DND-41 (cell line): ENCODE measurements at regions not wholly inside any gene's neighbourhood (a gene's known extent, or its start where the extent isn't known, plus 50 kb on each side); places are given as distances from the start of the nearest gene placed in this dataset.

Source experiments
- ATAC-seq: fragments of 200-7000 bp; cut with Tn5 transposase; 3 replicates; pipeline ENCODE4 v1.9.1; 2021; ENCODE audit warnings: low read depth; ENCODE audit not compliant: insufficient read depth
- DNase-seq: peaks from one replicate; pipeline ENCODE4 v3.0.0-alpha.2; 2020
- H2AFZ ChIP-seq: 2 replicates; pipeline ENCODE4 v1.6.0; 2012; ENCODE audit warnings: low read depth, low read length
- H3K27ac ChIP-seq: 2 replicates; pipeline ENCODE4 v1.5.1; 2012; ENCODE audit warnings: low read length, inconsistent platforms
- H3K27me3 ChIP-seq: fragments of 200-600 bp; sonication (generic); 2 replicates; pipeline ENCODE4 v1.6.0; 2012; ENCODE audit warnings: low read length, mild to moderate bottlenecking, inconsistent platforms; ENCODE audit not compliant: insufficient read depth, poor library complexity
- H3K36me3 ChIP-seq: 2 replicates; pipeline ENCODE4 v1.5.1; 2012; ENCODE audit warnings: low read length, inconsistent platforms; ENCODE audit not compliant: insufficient read depth
- H3K4me1 ChIP-seq: 2 replicates; pipeline ENCODE4 v1.5.1; 2012; ENCODE audit warnings: mild to moderate bottlenecking, low read length; ENCODE audit not compliant: insufficient read depth
- H3K4me2 ChIP-seq: 2 replicates; pipeline ENCODE4 v1.6.0; 2012; ENCODE audit warnings: mild to moderate bottlenecking, moderate library complexity, low read length, inconsistent platforms; ENCODE audit not compliant: insufficient read depth
- H3K4me3 ChIP-seq, 2 experiments: fragments of 200-600 bp in 1 of 2; shearing (Covaris generic) in 1 of 2; 2 replicates each; pipeline ENCODE4 v1.5.1; 2012 to 2016; ENCODE audit warnings: inconsistent platforms in 2 of 2, low read length in 2 of 2, mild to moderate bottlenecking in 2 of 2, low read depth in 1 of 2, moderate library complexity in 1 of 2
- H3K79me2 ChIP-seq: 2 replicates; pipeline ENCODE4 v1.6.0; 2012; ENCODE audit warnings: low read length, inconsistent platforms; ENCODE audit not compliant: insufficient read depth
- H3K9ac ChIP-seq: 2 replicates; pipeline ENCODE4 v1.6.0; 2012; ENCODE audit warnings: low read depth, mild to moderate bottlenecking, inconsistent platforms, low read length, moderate library complexity
- H3K9me3 ChIP-seq: 2 replicates; pipeline ENCODE4 v1.5.1; 2012; ENCODE audit warnings: low read length, moderate library complexity, mild to moderate bottlenecking, inconsistent platforms; ENCODE audit not compliant: insufficient read depth, severe bottlenecking
- H4K20me1 ChIP-seq: 2 replicates; pipeline ENCODE4 v1.6.0; 2012; ENCODE audit warnings: low read length; ENCODE audit not compliant: insufficient read depth
- EZH2 ChIP-seq: IDR thresholded peaks from 3 replicates; pipeline ENCODE4 v1.6.1; 2012; ENCODE audit warnings: borderline replicate concordance, low read depth, mild to moderate bottlenecking, moderate library complexity, low read length, inconsistent platforms; ENCODE audit not compliant: severe bottlenecking
- TF ChIP-seq, protein P1 (sequence below): IDR thresholded peaks from 2 replicates; pipeline ENCODE4 v1.5.1; 2012; ENCODE audit warnings: borderline replicate concordance, low read length, moderate library complexity, mild to moderate bottlenecking; ENCODE audit not compliant: poor library complexity, severe bottlenecking; ENCODE audit errors: extremely low read depth

DNA sequence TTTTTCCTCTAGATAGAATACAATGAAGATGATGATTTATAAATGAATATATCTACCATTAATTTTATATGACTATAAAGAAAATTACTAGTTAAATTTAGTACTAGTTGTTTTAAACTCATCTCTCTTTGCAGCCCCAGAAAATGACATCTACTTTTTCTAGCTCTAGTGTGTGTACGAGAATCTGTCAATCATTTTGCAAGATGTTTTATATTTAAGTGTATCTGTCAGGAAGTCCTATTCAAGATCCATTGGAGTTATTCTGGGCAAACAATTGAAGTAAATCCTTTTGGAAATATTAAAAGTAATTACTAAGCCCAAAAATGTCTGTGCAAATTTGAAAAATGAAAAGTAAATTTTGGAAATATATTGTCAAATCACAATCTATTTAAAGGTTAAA, 144.3 kb upstream of the PCDH9 start:
- Histone ChIP-seq H3K79me2 (no peaks in the 10 kb centered on the region), H2AFZ (no peak overlapping the region), H3K4me2 (no peak overlapping the region), H3K27me3 (no peaks in the 10 kb centered on the region), H3K27ac (no peak overlapping the region), H3K36me3 (no peaks in the 10 kb centered on the region), H3K4me1 (no peaks in the 10 kb centered on the region), H3K9me3 (no peaks in the 10 kb centered on the region), H3K9ac (no peak overlapping the region), H4K20me1 (no peaks in the 10 kb centered on the region), H3K4me3 (no peak overlapping the region)
- ATAC-seq (no peak), DNase-seq (no peak)
- TF ChIP-seq, protein P1, sequence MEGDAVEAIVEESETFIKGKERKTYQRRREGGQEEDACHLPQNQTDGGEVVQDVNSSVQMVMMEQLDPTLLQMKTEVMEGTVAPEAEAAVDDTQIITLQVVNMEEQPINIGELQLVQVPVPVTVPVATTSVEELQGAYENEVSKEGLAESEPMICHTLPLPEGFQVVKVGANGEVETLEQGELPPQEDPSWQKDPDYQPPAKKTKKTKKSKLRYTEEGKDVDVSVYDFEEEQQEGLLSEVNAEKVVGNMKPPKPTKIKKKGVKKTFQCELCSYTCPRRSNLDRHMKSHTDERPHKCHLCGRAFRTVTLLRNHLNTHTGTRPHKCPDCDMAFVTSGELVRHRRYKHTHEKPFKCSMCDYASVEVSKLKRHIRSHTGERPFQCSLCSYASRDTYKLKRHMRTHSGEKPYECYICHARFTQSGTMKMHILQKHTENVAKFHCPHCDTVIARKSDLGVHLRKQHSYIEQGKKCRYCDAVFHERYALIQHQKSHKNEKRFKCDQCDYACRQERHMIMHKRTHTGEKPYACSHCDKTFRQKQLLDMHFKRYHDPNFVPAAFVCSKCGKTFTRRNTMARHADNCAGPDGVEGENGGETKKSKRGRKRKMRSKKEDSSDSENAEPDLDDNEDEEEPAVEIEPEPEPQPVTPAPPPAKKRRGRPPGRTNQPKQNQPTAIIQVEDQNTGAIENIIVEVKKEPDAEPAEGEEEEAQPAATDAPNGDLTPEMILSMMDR, result no peak
- no peak for TF ChIP-seq EZH2

DNA sequence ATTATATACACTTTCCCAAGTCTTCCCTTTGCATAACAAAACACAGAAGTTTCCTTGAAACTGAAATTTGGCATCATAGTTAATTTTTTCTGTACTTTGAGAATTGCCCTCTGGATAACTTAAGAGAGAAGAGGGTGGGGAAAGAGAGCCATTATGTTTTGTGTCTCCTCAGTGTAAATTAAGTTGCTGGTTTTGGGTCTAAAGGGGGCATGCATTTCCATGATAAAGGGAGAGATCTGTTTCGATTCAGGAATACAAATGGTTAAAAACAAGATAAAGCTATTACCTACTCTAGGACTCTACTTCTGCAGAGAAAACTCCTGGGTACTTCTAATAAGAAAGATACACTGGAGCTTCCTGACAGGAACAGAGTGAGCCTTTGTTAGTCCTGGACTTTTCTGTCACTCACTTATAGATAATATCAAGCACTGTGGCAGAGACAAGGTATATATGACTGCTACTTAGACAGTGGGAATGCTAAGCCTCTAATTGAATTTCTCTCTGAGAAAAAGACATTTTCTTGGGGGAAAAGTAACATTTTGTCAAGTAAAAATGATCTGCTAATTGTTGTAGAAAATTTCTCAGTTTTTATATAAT, 142.8 kb upstream of the PCDH9 start:
- Histone ChIP-seq H4K20me1 (no peaks in the 10 kb centered on the region), H3K9ac (no peak overlapping the region), H3K4me3 (no peak overlapping the region), H3K9me3 (no peaks in the 10 kb centered on the region), H3K4me1 (no peaks in the 10 kb centered on the region), H2AFZ (no peak overlapping the region), H3K79me2 (no peaks in the 10 kb centered on the region), H3K27ac (no peak overlapping the region), H3K36me3 (no peaks in the 10 kb centered on the region), H3K4me2 (no peak overlapping the region), H3K27me3 (no peaks in the 10 kb centered on the region)
- DNase-seq, result no peak
- no peak for ATAC-seq
- no peak for TF ChIP-seq EZH2
- TF ChIP-seq, protein P1, result no peak

DNA sequence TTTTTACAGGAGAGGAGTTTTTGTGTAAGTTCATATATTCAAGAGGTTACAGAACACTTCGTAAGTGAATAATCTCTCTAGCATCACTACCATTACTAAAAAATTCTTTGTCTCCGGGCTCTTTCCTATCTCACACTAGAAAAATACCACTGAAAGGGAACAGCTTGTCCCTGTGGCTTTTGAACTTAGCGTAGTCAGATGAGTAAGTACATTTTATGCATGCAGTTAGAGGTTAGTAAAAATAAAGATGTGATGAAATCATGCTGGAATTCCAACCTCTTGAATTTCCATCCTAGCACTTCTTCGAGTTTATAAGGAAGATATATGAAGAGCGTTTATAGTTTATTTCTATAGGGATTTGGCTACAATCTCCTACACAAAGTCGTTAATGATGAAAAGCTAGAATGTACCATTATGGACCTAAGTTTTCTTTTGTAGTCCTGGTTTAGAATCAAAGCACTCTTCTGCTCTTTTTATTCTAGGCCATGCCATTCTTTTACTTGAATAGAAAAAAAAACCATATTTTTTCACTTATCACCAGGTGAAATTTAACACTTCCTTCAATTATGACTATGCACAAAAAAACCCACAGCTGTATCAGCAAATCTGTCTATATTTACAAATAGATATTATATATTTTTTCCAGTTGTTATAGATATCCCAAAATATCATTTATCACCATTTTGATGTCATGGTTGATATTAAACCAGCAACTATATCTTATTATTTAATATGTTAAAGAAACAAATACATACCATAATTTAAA, 139.9 kb upstream of the PCDH9 start:
- no peak for TF ChIP-seq EZH2
- TF ChIP-seq, protein P1, result no peak
- Histone ChIP-seq H3K4me1 (no peaks in the 10 kb centered on the region), H3K36me3 (no peaks in the 10 kb centered on the region), H3K27ac (no peak overlapping the region), H3K4me3 (no peak overlapping the region), H3K9me3 (no peaks in the 10 kb centered on the region), H3K79me2 (no peaks in the 10 kb centered on the region), H2AFZ (no peak overlapping the region), H3K4me2 (no peak overlapping the region), H4K20me1 (no peaks in the 10 kb centered on the region), H3K9ac (no peak overlapping the region), H3K27me3 (no peaks in the 10 kb centered on the region)
- no peak for ATAC-seq
- no peak for DNase-seq
